ENCODE measurements at regions not wholly inside any gene's neighbourhood (a gene's known extent, or its start where the extent isn't known, plus 50 kb on each side); places are given as distances from the start of the nearest gene placed in this dataset.

GRCh38 chr17:77723909-77724875, 234.3 kb upstream of the TNRC6C start:
- no peak for TF ChIP-seq TAF1 (IDR thresholded peaks at IDR 0.05; ENCODE audit: borderline replicate concordance, insufficient read depth, low read length)
- no peak for TF ChIP-seq POLR2AphosphoS5 (IDR thresholded peaks at IDR 0.05; ENCODE audit: low read depth, low read length)
- no peak for TF ChIP-seq SIN3A (IDR thresholded peaks at IDR 0.05; ENCODE audit: borderline replicate concordance, insufficient read depth, low read length)
- TF ChIP-seq, protein P1, sequence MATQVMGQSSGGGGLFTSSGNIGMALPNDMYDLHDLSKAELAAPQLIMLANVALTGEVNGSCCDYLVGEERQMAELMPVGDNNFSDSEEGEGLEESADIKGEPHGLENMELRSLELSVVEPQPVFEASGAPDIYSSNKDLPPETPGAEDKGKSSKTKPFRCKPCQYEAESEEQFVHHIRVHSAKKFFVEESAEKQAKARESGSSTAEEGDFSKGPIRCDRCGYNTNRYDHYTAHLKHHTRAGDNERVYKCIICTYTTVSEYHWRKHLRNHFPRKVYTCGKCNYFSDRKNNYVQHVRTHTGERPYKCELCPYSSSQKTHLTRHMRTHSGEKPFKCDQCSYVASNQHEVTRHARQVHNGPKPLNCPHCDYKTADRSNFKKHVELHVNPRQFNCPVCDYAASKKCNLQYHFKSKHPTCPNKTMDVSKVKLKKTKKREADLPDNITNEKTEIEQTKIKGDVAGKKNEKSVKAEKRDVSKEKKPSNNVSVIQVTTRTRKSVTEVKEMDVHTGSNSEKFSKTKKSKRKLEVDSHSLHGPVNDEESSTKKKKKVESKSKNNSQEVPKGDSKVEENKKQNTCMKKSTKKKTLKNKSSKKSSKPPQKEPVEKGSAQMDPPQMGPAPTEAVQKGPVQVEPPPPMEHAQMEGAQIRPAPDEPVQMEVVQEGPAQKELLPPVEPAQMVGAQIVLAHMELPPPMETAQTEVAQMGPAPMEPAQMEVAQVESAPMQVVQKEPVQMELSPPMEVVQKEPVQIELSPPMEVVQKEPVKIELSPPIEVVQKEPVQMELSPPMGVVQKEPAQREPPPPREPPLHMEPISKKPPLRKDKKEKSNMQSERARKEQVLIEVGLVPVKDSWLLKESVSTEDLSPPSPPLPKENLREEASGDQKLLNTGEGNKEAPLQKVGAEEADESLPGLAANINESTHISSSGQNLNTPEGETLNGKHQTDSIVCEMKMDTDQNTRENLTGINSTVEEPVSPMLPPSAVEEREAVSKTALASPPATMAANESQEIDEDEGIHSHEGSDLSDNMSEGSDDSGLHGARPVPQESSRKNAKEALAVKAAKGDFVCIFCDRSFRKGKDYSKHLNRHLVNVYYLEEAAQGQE (IDR thresholded peaks at IDR 0.05; ENCODE audit: insufficient read depth in 1 of 2, low read depth in 2 of 2, low read length in 2 of 2): no peak
- no peak for TF ChIP-seq FOXP2 (optimal IDR thresholded peaks at IDR 0.05; ENCODE audit: borderline replicate concordance, extremely low read depth, extremely low read length, insufficient read depth)

Data from PFSK-1 (cell line).